GM21360 (cell line): ENCODE measurements at regions not wholly inside any gene's neighbourhood (a gene's known extent, or its start where the extent isn't known, plus 50 kb on each side); places are given as distances from the start of the nearest gene placed in this dataset.

ENCODE experiments used
- ATAC-seq: cut with Tn5 transposase; IDR thresholded peaks from one replicate; pipeline ENCODE4 v1.9.1; 2021; ENCODE audit warnings: mild to moderate bottlenecking, moderate library complexity; ENCODE audit not compliant: unreplicated experiment

DNA sequence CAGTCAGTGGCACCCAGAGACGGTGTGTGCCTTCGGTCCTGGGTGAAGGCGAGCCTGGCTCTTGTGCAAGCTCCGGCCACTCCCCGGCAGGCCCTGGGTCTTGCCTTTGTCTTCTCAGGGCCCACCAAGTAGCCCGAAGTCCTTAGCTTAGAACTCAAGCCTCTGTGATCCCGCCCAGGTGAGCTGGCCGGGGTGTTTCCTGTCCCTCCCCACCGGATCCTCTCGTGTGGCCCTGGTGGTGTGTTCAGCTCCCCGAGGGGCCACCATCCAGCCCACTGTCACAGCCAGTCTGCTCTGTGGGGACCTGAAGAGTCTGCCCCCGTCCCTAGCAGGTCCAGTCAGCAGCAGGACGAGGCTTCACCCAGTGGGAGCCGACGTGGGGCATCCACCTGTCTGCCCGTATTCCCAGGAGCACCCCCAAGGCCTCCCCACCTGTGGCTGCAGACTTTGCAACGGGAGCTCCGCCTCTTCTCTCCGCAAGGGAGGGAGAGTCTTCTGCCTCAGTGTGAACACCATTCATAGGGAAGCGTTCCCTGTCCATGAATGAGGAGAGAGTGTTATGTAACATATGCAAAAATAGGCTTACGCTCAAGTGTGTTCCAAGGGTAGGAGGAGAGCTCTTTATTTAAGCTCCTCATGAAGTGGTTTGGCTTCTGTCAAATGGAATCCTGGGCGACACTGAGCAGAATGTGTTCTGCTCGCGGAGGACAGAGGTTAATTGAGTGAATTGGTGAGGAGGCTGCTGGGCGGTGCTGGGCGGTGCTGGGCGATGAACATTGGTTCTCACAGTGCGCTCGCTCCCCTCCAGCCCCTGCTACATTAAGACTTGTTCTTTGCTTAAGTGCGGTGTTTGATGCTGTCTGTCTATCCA is 108.9 kb downstream of the CRYAA start:
- ATAC-seq: no peak

- ATAC-seq: no peak
These were observed 108.0 kb downstream of the CRYAA start for GRCh38 chr21:43276811-43277210.

GRCh38 chr21:43275421-43276211 is 106.8 kb downstream of the CRYAA start:
- no peak for ATAC-seq

GRCh38 chr21:43274946-43275310 is 106.1 kb downstream of the CRYAA start:
- no peak for ATAC-seq

- no peak for ATAC-seq
These were observed 105.5 kb downstream of the CRYAA start for GRCh38 chr21:43274022-43274945.

- no peak for ATAC-seq
These were observed 104.9 kb downstream of the CRYAA start for GRCh38 chr21:43273708-43274021.

GRCh38 chr21:43273016-43273707 is 104.4 kb downstream of the CRYAA start:
- no peak for ATAC-seq

DNA sequence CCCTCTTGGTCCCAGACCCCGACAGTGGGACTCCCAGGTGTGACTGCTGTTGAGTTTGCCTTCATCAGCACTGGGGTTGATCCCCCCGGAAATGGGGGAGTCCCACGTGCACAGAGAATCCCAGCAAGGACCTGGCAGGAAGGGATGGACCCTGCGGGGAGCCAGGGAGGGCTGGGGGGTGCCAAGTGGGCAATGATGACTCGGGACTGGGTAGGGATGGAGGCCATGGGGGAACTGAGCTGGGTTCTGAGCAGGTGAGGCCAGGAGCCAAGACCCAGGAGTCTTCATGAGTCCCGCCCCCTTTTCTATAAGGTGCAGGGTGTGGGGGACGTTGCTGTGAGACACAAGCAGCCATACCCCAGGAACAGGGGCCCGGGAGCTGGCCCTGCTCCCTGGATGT is 103.8 kb downstream of the CRYAA start:
- no peak for ATAC-seq

GRCh38 chr21:43271452-43272020 is 102.7 kb downstream of the CRYAA start:
- ATAC-seq: no peak

- ATAC-seq: no peak
These were observed 102.0 kb downstream of the CRYAA start for GRCh38 chr21:43270800-43271301.

GRCh38 chr21:43269957-43270705 is 101.3 kb downstream of the CRYAA start:
- ATAC-seq: no peak

GRCh38 chr21:43269440-43269839 is 100.6 kb downstream of the CRYAA start:
- ATAC-seq: no peak

DNA sequence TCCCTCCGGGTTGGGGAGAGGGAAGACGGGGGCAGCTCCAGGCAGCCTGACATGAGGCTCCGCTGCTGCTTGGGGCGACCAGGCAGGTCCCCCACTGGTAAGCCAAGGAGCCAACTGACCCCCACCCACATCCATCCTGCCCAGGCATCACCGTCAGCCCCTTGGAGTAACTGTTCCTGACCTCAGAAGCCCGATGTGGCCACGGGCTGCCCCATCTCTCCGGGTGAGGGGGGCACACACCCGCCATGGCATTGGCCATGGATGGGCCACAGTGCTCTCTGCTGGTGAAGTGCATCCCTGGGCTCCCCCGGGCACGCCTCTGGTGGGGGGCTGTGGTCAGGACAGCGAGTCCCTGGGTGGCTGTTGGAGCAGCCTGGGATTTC is 100.0 kb downstream of the CRYAA start:
- no peak for ATAC-seq

DNA sequence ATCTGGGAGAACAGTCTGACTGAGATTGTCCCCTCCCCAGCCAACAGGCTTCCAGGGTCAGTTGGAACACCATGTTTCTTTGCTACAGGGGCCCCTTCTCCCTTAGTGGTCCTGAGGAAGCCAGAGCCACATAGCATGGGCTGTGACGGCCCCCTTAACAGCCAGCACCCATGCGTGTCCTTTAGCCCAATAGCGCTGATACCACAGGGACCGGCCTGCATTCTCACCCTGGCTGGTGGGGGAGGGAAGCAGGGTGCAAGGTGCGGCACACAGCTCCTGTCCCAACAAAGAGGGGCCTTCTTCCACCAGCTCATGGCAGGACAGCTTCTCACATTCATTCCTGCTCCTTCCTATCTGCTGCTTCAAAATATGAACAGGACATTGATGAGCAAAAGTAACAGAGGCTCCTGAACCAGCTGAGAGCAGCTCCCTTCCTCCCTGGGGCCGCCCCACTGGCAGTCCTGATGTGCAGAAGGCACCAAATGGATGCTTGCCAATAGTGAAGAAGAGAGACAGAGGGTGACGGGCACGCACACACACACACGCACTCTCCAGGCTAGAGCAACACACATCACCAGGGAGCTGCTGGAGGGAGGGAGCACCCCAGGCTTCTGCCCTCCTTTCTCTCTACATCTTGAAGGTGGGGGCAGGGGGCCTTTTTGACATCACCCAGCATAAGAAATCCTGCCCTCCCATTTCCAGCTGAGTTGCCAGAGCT is 99.4 kb downstream of the CRYAA start:
- ATAC-seq: no peak

DNA sequence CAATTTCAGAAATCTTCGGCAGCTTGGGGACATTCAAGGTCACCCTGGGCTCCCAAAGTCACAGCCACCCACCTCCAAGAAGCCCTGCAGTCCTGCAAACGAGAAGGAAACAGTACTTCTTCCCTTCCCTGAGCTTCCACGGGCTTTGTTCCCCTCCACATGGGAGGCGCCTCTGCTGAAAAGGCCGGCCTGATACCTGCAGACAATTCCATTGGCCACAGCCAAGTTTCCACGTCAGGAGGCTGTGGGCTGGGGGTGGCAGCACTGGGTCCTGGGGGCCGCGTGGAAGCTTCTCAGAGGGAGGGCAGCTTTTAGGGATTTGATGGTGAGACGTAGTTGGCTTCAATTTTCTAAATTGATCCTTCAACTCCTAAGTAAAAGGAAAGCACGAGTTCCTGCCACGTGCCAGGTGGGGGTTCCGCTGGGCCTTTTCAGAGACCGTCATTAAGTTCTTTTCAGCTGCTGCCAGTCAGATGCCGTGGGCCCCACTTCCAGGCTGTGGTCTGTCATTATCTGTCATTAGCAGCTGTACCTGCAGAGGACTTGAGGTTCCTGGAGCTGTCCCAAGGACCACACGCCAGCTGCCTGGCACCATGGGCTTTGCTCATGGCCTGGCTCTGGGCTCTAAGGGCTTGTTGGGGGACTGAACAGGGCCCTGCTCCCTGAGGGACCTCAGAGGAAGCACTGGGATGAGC is 98.7 kb downstream of the CRYAA start:
- no peak for ATAC-seq

- ATAC-seq: no peak
These were observed 97.7 kb downstream of the CRYAA start for GRCh38 chr21:43266534-43266933.

GRCh38 chr21:43262427-43262826 is 93.6 kb downstream of the CRYAA start:
- ATAC-seq: no peak
